ENCODE measurements at regions not wholly inside any gene's neighbourhood (a gene's known extent, or its start where the extent isn't known, plus 50 kb on each side); places are given as distances from the start of the nearest gene placed in this dataset.
"Not testable (repeated sequence)": the region's sequence is repeated elsewhere in the genome, so short reads cannot be mapped to it uniquely, and the experiment has no call there.

DNA sequence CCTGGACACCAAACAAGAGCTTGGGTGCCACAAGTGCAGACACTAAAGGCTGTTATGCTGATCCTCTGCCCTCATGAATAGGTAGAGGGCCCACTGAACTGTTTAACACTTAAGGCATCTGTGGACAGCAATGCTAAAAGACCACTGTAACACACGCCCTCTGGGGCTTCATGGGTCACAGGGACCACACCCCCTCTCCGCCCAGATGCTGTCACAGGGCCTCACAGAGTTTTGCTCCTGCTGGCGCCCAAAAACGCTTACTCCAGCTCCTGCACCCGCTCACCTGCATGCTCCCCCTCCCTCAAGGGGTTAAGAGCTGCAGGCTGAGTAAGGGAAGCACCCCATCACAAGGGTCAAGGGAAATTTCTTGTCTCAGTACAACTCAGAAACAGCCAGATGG is 141.8 kb upstream of the NUDT4 start:
- no peak overlapping the region for H3K4me3 ChIP-seq (ENCODE audit: control insufficient read depth, low read depth, low read length)
- no peak for TF ChIP-seq CTCF (IDR thresholded peaks at IDR 0.05; ENCODE audit: control insufficient read depth, insufficient read depth, low read depth, low read length, missing control alignments)
- no peak for DNase-seq (ENCODE audit: low read depth)

- TF ChIP-seq CTCF (IDR thresholded peaks at IDR 0.05; ENCODE audit: control insufficient read depth, insufficient read depth, low read depth, low read length, missing control alignments): no peak
- no peak overlapping the region for H3K4me3 ChIP-seq (ENCODE audit: control insufficient read depth, low read depth, low read length)
- DNase-seq (ENCODE audit: low read depth): peak; percentile 29
These were observed 140.3 kb upstream of the NUDT4 start for GRCh38 chr12:93237235-93237915.

DNA sequence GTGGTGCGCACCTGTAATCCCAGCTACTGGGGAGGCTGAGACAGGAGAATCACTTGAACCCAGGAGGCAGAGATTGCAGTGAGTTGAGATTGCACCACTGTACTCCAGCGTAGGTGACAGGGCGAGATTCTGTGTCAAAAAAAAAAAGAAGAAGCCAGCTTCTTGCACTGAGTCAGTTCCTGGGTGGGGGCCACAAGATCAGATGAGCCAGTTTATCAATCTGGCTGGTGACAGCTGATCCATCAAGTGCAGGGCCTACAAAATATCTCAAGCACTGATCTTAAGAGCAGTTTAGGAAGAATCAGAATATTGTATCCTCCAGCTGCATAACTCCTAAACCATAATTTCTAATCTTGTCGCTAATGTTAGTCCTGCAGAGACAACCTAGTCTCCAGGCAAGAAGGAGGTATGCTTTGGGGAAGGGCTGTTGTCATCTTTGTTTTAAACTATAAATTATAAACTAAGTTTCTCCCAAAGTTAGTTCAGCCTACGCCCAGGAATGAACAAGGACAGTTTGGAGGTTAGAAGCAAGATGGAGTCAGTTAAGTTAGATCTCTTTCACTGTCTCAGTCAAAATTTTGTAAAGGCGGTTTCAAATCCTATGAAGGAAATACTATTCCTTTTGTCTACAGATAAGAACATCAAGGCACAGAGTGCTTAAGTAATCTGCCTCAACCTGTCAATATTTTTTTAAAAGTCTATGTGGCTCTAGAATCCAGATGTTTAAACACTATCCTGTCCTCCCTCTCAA is 139.0 kb upstream of the NUDT4 start:
- H3K4me3 ChIP-seq (ENCODE audit: control insufficient read depth, low read depth, low read length); DNase-seq (ENCODE audit: low read depth): not testable (repeated sequence)

- not testable (repeated sequence) for DNase-seq (ENCODE audit: low read depth); H3K4me3 ChIP-seq (ENCODE audit: control insufficient read depth, low read depth, low read length)
These were observed 137.9 kb upstream of the NUDT4 start for GRCh38 chr12:93239789-93240188.

GRCh38 chr12:93242154-93242972 is 135.4 kb upstream of the NUDT4 start:
- no peak for TF ChIP-seq CTCF (IDR thresholded peaks at IDR 0.05; ENCODE audit: control insufficient read depth, insufficient read depth, low read depth, low read length, missing control alignments)
- DNase-seq (ENCODE audit: low read depth): no peak
- no peak overlapping the region for H3K4me3 ChIP-seq (ENCODE audit: control insufficient read depth, low read depth, low read length)

- no peak for TF ChIP-seq CTCF (IDR thresholded peaks at IDR 0.05; ENCODE audit: control insufficient read depth, insufficient read depth, low read depth, low read length, missing control alignments)
- H3K4me3 ChIP-seq (ENCODE audit: control insufficient read depth, low read depth, low read length): no peak overlapping the region
- DNase-seq (ENCODE audit: low read depth): no peak
These were observed 134.4 kb upstream of the NUDT4 start for GRCh38 chr12:93243382-93243688.

- no peak overlapping the region for H3K4me3 ChIP-seq (ENCODE audit: control insufficient read depth, low read depth, low read length)
- no peak for TF ChIP-seq CTCF (IDR thresholded peaks at IDR 0.05; ENCODE audit: control insufficient read depth, insufficient read depth, low read depth, low read length, missing control alignments)
- DNase-seq (ENCODE audit: low read depth): peak; percentile 74
These were observed 133.8 kb upstream of the NUDT4 start for GRCh38 chr12:93243689-93244513.
